GM19238 (cell line): ENCODE measurements at regions not wholly inside any gene's neighbourhood (a gene's known extent, or its start where the extent isn't known, plus 50 kb on each side); places are given as distances from the start of the nearest gene placed in this dataset.
"Not testable (repeated sequence)": the region's sequence is repeated elsewhere in the genome, so short reads cannot be mapped to it uniquely, and the experiment has no call there.

Source experiments
- DNase-seq: peaks from one replicate; pipeline ENCODE4 v3.0.0; 2011; ENCODE audit warnings: low spot score; ENCODE audit not compliant: insufficient read length

DNA sequence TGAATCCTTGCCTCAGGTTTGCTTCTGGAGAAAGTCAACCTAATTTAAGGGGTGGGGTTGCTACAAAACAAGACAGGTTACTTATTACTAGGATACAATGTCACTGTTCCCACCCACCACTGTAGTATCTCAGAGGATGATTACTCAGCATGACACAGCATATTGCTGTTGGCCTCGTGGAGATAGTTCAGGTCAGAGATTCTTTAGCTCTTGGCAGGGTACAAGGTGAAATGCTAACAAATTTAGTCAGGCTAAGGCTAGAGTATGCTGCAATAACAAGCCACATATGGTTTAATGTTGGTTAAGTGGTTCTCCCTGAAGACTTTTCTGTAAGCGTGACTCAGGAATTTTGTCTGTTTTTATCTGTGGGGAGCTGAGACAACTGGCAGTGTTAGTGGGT is 161.8 kb downstream of the EDEM1 start:
- no peak for DNase-seq

DNA sequence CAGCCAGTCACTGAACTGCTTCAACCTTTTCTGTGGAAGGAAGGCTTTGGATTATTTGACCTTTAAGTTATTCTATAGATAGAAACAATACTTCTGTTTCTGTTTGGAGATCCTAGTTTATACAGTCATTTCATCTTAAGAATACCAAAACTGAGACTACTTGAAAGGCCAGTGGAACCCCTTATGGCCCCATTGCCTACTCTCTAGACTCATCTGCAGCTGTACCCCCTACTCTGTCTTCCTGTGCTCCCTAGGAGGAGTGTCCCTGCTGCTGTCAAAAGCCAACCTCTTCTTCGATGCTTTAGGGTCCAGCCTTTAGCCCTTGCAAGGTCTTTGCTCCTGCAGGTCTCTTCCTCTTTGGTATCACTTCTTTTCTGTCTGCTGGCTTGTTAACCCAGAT is 169.6 kb downstream of the EDEM1 start:
- no peak for DNase-seq

DNA sequence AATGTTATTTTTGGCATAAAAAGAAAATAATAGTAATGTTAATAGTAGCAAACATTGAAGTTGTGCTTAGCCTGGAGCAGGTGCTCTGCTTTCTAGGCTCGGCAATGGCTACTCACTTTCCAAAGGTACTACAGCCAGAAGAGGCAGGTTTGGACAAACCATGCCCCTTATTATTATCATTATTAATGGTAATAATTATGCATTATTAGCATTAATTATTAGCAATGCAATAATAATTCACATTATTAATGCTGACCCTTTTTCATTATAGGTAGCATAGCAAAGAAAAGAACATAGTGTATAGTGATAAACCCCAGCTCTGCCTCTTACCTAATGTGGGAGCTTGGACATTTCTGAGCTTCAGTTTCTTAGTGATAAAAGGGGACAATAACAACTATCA is 171.4 kb downstream of the EDEM1 start:
- no peak for DNase-seq

GRCh38 chr3:5360453-5360852 is 172.9 kb downstream of the EDEM1 start:
- no peak for DNase-seq

- no peak for DNase-seq
These were observed 179.2 kb downstream of the EDEM1 start for GRCh38 chr3:5366746-5367145.

DNA sequence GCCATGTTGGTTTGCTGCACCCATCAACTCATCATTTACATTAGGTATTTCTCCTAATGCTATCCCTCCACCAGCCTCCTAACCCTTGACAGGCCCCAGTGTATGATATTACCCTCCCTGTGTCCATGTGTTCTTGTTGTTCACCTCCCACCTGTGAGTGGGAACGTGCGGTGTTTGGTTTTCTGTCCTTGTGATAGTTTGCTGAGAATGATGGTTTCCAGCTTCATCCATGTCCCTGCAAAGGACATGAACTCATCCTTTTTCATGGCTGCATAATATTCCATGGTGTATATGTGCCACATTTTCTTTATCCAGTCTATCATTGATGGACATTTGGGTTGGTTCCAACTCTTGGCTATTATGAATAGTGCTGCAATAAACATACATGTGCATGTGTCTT is 184.0 kb downstream of the EDEM1 start:
- DNase-seq = not testable (repeated sequence)

DNA sequence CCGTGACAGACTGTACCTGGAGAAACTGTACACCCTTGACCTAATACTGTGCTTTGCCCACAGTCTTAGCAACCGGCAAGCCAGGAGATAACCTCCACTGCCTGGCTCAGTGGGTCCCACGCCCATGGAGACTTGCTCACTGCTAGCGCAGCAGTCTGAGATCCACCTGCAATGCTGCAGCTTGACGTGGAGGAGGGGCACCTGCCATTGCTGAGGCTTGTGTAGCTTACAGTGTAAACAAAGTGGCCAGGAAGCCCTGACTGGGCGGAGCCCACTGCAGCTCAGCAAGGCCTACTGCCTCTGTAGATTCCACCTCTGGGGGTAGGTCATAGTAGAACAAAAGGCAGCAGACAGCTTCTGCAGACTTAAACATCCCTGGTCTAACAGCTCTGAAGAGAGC is 189.3 kb downstream of the EDEM1 start:
- DNase-seq = no peak

- DNase-seq = not testable (repeated sequence)
These were observed 191.8 kb downstream of the EDEM1 start for GRCh38 chr3:5379266-5379665.

- DNase-seq = not testable (repeated sequence)
These were observed 196.2 kb downstream of the EDEM1 start for GRCh38 chr3:5383486-5384263.

GRCh38 chr3:5384557-5385236 is 197.2 kb downstream of the EDEM1 start:
- no peak for DNase-seq

GRCh38 chr3:5388091-5388490 is 200.6 kb downstream of the EDEM1 start:
- no peak for DNase-seq

GRCh38 chr3:5389057-5389456 is 201.6 kb downstream of the EDEM1 start:
- no peak for DNase-seq

- DNase-seq = no peak
These were observed 202.7 kb downstream of the EDEM1 start for GRCh38 chr3:5390221-5390620.

DNA sequence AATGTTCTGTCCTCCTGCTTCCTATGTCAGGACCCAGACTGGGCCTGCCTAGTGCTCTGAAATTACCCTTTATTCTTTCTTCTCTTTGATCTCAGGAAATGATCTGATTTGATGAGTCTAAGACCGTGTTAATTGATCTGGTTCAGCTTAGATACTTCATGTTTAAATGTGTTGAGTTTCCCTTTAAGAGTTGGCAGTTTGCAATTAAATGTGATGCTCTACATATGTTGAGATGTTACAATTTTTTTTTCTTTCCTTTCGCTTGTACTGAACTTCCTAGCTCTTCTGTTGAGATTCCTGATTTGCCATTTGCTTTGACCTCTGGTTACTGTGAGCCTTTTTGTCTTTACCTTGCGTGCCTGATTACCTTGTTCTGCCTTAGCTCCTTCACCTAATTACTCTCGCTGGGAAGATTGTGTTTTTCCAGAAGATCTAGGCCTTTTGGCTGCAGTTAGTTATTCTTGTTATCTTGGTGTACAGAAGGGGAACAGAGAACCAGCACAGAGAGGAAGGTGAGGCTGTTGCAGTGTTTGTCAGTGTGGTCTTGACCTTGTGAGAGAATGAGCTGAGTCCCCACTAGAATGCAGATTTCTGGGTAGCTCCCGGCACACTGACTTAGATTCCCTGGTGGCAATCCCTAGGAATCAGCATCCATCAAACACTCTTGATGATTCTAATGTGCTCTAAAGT is 203.6 kb downstream of the EDEM1 start:
- no peak for DNase-seq

DNA sequence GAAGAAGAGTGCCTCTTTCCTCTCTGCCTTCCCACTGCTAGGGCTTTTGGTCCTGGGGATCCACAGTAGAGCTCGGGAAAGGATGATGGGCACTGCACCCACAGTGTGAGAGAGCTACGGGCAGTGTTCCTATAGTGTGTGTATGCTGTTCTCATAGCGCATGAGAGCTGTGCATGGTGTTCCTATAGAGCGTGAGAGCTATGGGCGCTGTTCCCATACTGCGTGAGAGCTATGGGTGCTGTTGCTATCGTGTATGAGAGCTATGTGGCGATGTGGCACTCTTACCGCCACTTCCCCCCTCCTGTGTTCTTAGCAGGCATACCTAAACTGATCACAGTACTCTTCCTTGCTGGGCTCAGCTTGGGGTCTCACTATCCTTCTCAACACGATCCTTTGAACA is 213.5 kb downstream of the EDEM1 start:
- DNase-seq = no peak

DNA sequence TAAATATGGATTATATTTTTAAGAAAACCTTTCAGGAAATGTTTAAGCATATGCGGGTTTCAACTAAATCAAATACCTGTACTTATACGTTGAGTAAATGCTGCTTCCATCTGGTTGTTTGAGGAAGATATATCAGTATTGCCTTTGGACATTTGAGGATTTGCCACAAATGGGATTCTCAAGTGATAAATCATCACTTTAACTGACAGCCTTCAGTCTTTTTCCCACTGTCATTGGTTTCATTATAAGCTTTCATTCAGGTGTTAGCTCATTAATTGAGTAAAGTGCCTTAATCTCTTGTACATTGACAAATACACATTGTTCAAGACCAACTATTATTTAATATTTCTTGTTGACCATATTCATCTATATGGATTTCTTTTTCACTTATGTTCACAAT is 217.2 kb downstream of the EDEM1 start:
- DNase-seq = no peak

GRCh38 chr3:5411786-5412185 is 224.3 kb downstream of the EDEM1 start:
- DNase-seq = no peak

- DNase-seq = no peak
These were observed 235.6 kb downstream of the EDEM1 start for GRCh38 chr3:5423076-5423475.

- DNase-seq = no peak
These were observed 236.0 kb downstream of the EDEM1 start for GRCh38 chr3:5423523-5423922.

DNA sequence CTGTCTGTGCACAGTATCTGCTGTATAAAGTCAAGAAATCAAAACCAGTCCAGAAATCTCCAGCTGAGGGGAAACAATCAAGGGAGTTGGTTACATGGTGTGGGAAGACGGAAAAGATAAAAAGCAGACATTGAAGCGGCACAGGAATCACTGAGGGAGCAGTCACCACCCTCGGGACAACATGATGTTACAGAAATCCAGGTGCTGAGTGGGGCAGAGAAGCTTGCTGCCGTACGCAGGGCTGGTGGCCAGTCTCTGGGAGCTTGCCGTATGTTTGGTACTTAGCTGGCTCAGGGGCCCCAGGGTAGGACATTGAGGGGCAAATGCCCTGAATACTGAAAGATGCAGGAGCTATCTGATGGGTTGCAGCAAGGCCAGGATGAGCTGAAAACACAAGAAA is 237.9 kb downstream of the EDEM1 start:
- no peak for DNase-seq

DNA sequence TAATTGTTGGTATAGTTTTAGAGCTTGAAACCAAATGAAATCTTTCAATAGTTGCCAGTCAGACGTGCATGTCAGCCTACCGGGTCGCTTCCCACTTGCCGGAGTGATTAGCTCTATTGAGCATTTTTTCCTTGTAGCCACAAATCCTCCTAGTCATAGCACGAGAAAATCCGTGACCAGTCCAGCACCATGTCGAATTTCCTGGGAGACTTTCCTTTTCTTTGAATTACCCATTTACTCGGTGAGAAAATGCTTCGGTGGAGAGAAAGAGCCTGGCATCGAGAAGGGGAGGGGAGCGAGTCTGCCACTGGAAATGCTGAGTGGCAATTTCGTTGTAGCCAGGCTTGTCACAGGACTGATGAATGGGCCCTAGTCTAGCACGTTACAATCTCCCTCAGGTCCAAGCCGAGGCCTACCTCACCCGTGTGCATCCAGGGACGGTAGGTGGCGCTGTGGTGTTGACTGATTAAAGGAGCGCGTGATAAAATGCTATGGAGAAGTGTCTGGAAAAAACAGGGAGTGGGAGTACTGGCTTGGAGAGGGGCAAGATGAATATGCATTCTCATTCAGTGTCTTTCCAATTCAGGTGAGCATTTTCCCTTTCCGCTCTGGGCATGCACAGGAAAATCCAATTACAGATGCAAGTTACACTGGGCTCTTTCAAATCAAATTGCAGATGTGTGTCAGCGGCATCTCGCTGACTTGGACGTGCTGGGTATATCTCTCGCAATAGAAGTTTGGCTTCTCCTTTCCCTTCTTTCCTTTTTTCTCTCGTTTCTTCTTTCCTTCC is 238.8 kb downstream of the EDEM1 start:
- peak; percentile 35 for DNase-seq

GRCh38 chr3:5427021-5427420 is 239.5 kb downstream of the EDEM1 start:
- no peak for DNase-seq
